ENCODE measurements at regions not wholly inside any gene's neighbourhood (a gene's known extent, or its start where the extent isn't known, plus 50 kb on each side); places are given as distances from the start of the nearest gene placed in this dataset.

DNA sequence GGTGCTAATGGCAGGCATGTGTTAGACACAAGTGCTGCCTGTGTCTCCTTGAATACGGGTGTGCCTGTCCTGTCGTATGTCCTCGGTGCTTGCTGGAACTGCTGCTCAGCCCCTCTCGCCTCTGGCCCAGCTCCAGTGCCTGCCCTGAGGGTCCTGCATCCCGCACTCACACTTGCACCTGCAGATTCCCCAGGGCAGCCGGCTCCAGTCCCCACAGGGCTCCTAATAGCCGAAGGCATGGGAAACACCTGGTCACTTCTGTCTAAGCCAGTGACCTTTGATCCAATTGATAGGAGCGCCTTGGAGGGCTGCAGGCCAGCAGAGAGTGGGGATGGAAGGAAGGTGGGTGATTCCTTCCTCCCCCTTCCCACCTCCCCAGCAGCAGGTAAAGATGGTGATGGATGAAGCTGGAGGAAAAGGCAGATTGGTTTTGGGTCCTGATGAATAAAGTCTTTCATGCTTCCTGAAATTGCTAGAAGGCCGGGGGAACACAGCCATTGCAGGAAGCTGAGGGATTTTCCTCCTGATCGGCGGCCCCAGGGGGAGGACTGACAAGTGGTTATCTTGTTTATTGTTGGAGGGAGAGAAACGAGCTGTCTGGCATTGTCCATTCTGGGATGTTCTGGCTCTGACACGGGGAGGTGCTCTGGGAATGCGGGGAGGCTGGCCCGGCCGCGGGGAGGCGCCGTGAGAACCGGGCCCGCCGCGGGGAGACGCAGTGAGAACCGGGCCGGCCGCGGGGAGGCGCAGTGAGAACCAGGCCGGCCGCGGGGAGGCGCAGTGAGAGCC, 110.9 kb upstream of the B3GAT1 start:
- DNase-seq: no peak

DNA sequence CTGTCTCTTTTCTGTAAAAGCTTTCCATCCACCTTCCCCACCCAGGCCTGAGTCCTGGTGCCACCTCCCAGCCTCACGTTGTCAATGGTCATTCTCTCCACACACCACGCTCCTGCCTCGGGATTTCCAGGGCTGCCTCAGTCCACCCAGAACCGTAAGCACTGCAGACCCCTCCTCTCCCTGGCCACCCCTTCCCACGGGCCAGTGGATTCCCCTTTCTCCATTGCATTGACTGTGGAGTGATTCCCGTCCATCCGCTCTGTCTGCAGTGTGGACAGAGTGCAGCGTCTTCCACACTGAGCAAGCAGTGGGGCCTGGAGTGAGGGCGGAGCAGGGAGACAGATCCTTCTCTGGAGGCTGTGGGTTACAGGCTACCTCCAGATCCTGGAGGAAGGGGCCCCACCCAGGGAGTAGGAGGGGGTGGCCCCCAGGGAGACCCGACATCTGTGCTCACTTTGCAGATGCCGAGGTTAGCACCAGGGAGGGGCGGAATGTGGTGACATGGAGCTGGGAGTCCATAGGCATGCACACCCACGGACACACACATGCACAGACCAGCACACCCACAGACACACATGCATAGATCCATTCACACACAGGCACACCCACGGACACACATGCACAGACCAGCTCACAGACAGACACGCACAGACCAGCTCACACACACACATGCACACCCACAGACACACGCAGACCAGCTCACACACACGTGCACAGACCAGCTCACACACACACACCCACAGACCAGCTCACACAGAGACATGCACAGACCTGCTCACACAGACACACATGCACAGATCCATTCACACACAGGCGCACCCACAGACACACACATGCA, 109.6 kb upstream of the B3GAT1 start:
- DNase-seq: no peak

DNA sequence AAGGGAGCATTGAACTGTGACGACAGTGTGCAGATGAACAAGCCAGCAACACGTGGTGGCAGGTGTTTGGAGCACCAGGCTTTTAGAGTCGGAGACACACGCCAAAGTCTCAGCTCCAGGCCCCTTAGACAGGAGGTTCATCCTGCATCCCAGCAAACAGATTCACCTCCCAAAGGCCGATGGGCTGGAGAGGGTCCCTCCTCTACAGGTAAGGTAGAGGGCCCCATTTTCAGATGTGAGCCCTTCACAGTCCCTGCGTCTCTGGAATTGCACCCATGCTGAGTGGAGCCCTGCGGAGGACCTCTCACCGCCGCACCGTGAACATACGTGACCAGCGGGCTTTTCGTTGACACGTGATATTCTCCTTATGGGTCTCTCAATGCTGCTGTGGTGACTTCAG, 109.0 kb upstream of the B3GAT1 start:
- no peak for DNase-seq

DNA sequence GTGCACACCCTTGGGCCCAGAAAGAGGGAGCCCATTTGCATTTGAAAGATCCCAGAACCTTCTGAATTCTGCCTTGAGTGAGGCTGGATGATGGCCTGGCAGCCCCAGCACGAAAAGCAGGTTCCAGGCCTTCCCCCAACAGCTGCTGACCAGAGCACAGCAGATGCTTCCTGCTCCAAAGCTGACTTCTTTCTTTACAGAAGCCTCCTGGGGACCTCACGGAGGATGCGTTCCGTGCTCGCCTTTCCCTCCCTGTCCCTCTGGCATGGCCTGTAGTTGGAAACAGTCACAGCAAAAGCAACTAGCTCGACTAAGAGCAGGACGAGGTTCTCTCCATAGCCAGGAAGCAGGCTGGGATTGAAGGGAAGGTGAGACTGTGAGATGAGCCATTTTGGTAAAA, 107.7 kb upstream of the B3GAT1 start:
- DNase-seq: no peak

DNA sequence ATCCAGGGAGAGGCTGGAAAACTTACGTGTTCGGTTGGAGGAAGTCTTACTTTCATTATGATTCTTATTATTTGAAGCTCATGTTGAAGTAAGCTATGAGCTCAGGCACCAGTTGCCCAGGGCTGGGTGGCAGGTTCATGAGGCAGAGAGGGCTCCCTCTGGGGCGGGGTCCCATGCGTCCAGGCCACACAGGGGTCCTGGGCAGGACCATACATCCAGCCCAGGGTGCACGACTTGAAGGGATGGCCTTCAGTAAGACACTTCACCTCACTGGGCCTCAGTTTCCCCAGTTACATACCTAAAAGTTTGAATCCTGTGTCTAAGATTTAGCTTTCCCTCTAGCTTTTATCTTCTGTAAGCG, 107.3 kb upstream of the B3GAT1 start:
- DNase-seq: no peak

DNA sequence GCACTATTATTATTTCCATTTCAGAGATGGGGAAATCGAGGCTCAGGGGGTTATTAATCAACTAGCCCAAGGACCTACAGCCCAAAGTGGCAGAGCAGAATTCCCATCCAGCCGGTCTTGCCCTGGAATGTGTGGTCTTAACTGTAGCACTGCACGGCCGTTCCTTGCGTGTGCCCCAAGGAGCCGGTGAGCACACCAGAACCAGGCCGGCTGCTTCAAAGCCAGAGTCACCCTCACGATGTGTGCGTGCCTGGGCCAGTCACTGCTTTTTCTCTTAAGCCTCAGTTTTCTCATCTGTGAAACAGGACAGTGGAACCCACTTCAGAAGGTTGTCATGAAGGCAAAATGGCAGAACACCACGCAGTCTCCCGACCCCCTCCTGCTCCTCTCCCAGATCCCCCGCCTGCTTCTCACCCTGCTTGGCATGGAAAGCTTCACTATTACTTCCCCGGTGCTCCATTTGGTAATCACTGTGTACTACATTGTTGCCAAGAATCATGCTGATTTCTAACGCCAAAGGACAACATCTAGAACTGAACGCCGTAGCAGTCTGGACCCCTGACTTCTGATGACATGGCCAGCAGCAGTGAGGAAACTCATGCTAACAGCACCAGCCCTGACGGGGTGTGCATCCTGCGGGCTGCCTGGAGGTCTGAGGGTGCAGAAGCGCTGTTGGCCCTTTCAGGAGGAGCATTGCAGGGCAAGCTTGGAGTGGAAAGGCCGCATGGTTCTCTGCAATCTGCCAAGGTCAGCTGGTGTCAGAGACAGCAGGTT, 106.8 kb upstream of the B3GAT1 start:
- DNase-seq: no peak

DNA sequence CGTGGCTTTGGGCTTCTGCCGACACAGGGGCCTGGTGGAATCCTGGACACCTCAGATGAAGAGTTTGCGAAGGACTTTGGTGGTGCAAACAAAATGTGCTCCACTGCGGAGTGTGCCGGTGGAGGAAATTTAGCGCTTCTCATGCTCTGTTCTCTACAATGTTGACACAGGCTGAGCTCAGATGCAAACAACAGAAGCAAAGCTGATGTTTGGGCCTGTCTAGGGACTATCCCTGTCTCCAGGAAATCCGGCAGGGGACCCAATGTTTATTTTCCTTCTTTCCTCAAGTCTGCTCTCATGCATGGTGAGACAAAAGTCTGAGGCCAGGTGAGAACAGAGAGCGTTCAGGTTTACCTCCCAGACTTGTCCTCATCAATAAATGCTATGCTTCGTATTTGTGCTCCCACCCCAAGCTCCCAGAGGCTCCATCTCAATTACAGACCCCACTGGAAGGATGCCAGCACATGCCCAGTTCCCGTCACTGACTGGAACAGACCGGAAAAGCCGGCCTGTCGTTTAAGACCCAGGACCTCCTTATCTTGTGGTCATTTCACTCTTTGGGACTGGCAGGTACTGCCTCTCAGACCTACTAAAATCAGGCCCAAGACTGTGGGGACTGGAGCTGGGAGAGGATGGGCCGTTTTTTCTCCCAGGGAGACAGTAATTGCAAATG, 105.7 kb upstream of the B3GAT1 start:
- no peak for DNase-seq

DNA sequence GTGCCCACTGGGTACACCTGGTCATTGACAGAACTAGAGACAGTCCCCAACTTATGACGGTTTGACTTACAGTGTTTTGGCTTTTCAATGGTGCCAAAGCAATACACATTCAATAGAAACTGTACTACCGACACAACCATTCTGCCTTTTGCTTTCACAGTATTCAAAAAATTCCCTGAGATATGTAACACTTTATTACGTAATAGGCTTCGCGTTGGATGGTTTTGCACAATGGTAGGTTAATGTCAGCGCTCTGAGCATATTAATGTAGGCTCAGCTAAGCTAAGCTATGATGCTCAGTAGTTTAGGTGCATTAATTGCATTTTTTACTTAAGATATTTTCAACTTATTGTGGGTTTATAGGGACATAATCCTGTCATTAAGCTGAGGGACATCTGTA, 105.1 kb upstream of the B3GAT1 start:
- no peak for DNase-seq

DNA sequence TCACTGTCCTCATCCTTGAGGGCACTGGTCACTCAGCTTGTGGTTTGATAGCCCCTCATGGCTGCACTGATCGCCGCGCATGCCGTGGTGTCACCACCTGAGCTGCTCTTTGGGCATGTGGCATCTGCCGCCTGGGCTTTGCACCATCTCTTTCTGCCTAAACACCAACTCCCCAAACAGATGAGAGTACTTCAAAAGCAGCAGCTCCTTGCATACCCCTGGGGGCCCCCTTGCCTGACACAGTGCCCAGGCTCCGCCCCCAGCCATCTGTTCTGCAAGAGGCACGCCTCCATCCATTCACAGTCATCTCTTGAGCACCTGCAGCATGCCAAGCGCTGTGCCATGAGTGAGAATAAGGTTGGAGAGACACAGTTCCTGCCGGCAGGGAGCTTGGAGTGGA, 104.5 kb upstream of the B3GAT1 start:
- no peak for DNase-seq

DNA sequence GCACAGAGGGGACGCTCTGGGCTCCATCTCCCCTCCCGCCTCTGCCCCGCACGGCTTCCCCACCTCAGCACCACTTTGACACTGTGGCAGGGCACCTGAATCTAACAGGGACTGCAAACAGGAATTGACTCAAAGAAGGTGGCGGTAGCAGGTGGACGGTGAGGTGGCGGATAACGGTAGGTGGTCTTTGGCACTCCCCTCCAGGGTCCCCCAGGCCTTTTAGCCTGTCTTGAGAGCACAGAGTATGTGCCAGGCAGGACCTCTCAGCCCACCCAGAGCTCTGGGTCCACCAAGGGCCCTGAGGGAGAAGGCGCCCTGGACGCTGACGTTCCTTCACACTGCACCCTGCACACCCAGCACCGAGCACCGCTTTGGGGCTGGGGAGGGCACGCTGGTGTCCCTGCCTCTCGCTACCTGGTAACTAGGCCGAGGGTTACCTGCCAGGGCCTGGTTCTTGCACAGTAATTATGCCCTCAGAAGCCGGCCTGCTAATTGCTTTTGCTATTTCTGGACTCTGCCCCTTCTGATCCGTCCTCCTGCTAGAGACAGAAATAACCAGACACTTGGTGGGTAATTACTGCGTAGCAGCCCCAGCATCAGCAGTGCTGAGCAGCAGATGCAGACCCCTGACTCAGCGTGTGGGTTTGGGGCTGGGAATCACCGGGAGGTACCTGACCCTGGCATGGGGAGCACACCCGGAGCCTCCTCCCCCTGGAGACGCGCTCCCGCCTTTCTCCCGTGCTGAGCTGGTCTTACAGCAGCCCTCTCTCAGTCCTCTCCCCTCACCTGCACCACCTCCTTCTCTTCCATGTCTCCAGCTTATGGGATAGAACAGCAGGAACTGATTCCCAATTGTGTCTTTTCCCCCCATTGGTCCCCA, 103.3 kb upstream of the B3GAT1 start:
- no peak for DNase-seq

DNA sequence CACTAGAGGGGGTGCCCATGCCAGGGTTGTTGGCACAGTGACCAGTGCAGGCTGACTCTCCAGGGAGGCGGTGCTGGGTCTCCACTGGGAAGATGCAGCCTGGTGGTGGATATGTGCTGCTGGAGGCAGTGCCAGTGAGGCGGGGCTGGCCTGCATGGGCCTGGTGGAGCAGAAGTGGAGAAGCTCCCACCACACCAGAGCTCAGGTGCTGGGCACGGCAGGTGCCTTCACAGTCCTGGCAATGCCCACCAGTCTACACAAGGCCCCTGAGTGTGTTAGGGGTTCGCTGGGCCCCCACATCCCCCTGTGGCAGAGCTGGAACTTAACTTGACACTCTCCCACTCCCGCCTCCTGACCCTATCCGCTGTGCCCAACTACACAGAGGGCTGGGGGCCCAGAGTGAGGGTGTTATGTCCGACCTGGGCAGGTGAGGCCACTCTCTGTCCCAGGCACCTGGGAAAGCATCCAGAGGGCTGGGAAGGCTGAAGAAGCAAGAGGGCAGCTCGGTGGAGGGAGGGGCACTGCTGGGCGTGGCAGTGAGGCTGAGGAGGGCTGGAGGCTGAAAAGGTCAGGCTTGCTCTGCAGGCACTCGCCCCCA, 102.4 kb upstream of the B3GAT1 start:
- no peak for DNase-seq

DNA sequence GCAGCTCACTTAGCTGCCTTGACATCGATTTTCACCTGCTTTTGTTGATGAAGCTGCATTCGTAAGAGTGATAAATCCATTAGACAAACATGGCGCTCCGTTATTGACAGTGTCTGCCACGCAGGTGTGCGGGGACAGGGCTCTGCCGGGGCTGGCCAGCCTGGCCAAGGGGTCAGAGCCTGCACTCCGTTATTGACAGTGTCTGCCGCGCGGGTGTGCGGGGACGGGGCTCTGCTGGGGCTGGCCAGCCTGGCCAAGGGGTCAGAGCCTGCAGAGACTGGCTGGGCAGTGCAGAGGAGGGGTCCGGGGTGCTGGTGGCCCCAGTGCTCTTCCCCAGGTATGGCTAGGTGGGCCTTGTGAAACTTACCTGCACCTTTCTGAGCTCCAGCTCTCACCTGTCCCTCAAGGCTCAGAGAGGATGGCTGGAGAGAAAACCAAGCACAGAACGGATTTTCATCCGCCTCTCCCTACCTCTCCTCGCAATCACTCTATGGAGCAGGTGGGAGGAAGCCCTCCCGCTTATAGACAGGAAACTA, 101.6 kb upstream of the B3GAT1 start:
- DNase-seq: no peak

DNA sequence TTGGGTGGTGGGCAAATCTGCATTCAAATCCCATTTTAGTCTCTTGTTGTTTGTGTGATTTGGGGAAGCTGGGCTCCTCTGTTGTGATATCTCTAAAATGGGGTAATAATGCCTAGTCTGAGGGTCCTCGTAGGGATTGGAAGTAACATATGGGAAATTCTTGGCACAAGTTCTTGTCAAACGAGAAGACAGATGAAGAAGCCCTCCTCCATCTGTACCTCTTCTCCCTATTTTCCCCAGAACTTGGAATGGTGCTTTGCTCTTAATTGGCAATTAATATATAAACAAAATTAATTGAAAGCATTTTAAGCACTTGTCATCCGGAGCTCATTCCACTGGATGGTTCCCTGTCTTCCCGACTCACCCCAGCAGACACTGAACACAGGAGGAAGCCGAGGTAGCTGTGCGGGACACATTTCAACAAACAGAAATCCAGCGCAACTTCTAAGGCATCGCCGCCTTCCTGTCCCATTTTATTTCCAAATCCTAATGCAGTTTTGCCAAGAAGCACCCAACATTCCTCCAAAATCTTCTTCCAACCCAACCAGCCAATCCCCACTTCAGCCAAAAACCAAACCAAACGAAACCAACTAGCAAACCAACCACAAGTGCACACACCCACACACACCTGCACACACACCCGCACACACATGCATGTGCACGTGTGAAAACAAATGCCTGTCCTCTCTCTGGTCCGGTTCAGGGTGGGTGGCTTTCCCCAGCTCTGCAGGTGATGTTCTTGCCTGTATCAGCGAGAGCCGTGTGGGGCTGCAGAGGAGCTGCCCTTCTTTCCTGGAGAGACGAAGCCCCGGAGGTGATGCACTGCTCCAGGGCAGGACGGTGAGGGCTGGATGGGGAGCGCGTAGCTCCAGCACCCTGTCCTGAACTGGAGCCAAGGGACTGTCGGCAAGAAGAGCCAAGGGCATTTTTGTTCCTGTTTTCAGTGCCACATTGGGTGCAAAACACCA, 100.8 kb upstream of the B3GAT1 start:
- DNase-seq: no peak

DNA sequence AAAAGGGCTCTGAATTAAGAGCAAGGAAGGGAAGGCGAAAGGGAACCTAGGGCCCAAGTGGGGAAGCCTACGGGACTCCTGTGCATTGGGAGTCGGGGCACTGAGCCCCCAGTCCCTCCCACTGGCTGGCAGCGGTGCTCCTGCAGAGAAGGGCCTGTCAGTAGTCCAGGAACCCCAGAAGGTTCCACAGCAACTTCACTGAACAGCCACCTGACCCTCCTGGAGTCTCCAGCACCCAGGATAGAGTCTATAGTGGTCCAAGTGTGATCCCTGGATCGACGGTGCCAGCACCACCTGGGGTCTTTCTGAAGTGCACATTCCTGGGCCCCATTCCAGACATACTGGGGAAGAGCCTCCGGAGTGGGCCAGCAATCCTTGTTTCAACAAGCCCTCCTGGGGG, 100.0 kb upstream of the B3GAT1 start:
- no peak for DNase-seq

DNA sequence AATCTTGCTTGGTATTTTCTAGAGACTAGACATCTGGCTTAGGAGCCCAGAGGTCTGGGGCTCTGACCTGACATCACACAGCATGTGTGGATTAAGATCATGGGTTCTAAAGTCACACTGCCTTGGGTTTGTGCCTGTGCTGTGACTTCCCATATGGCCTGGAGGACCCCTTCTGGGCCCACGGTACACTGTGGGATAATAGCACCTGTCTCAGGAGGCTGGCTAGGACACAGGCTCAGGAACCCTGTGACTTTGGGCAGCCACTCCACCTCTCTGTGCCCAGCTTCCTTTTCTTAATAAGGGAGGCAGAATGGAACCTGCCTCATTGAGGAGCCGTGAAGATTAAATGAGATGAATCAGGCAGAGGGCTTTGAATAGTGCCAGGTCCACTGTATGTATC, 99.2 kb upstream of the B3GAT1 start:
- DNase-seq: no peak

DNA sequence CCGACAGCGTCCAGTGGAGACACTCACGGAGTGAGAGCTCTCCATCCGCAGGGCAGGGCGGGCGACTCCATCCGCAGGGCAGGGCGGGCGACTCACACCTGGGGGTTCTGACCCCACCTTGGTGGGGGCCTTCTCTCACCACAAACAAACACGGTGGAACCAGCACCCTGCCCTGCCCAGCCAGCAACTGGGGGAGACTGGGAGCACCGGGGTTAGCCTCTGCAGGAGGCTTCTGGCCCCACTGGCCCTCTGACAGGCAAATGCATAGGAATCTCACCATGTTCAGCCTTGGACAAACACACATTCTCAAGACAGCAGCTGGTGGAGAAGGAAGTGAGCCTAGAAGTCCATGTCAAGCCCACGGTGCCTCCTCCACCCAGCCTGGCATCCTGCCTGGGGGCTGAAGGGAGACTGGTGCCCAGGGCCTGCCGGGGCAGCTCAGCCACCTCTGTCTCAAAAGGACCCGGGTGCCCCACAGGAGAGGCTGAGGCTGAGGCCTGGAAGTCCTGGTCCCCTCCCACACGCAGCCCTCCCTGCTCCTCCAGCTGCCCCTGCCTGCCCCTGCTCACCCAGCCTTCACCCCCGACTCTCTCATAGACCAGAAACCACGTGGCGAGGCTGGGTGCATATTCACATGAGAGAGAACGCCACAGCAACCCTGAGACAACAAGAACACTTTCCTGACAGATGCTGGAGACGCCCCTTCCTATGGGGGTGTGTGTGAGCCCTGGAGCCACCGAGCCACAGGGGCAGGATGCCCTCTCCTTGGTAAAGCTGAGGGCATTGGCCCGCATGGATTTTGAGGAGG, 98.4 kb upstream of the B3GAT1 start:
- DNase-seq: no peak

DNA sequence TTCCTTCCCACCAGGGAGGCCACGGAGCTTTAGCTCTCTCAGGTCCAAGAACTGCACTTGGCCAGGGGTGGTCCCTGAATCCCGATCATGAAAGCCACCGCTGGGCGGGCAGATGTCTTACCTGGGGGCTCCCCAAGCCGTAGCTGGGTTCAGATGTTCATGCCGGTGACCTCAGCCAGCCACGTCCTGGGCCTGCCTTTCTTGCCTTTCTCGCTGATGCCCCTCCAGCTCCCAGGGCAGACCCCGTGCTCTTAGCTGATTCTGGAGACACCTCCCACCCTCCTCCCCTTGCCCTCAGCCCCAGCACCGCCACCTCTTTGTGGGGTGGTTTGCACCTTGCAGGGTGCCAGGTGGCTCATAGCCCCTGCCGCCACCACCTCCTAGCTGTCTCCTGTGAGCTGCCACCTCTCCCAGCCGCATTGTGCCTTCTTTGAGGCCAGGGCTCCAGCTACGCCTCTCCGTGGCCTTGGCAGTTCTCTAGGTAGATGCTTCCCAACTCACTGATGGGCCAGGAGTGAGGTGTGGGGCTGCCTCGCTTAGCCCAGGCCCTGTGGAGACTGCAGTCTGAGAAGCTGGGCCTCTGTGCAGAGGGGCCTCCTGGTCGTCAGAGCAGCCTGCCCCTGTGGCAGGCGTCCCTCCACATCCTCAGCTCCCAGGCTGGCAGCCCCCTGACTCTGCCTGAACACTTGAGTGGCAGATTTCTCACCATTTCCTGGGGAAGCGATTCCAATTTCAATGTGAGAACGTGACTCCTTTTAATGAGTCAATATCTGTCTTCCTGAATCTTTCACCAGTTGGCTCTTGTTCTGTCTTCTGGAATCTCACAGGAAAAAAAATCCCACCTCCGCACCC, 97.6 kb upstream of the B3GAT1 start:
- no peak for DNase-seq

Measured in stimulated activated CD4-positive, alpha-beta T cell treated with anti-CD3 and anti-CD28 coated beads, Interleukin-15, amount 100 ng/mL, for 24 hours (primary cell).